NB4 (cell line): ENCODE measurements at regions not wholly inside any gene's neighbourhood (a gene's known extent, or its start where the extent isn't known, plus 50 kb on each side); places are given as distances from the start of the nearest gene placed in this dataset.

Experiments used
- DNase-seq: peaks from one replicate; pipeline ENCODE4 v3.0.0; 2010; ENCODE audit warnings: low read depth
- H3K4me3 ChIP-seq: one replicate; pipeline ENCODE4 v1.5.1; 2011; ENCODE audit warnings: mild to moderate bottlenecking, low read depth, low read length, moderate library complexity
- MYC ChIP-seq: IDR thresholded peaks from 2 replicates; pipeline ENCODE4 v1.6.1; 2011; ENCODE audit warnings: low read depth, low read length
- POLR2A ChIP-seq: IDR thresholded peaks from 2 replicates; pipeline ENCODE4 v1.6.1; 2011; ENCODE audit warnings: mild to moderate bottlenecking; ENCODE audit not compliant: insufficient read length; ENCODE audit errors: extremely low read depth
- TF ChIP-seq, protein P1 (sequence below): IDR thresholded peaks from one replicate; pipeline ENCODE4 v1.5.1; 2012; ENCODE audit warnings: low read depth, low read length
- TF ChIP-seq, protein P2 (sequence below): IDR thresholded peaks from 2 replicates; pipeline ENCODE4 v1.6.1; 2011; ENCODE audit warnings: low read depth, low read length

DNA sequence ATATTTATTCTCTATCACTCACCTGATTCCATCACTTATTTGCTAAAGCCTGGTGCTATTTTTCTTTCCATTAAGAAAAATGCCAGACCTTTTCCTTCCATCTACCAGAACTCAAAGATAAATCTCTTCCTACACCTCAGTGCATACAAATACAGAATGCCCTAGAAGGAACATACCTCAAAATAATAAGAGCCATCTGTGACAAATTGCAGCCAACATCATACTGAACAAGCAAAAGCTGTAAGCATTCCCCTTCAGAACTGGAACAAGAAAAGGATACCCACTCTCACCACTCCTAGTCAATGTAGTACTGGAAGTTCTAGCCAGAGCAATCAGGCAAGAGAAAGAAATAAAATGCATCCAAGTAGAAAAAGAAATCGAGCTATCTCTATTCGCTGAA is 315.9 kb upstream of the UBE2E3 start:
- H3K4me3 ChIP-seq = no peak overlapping the region
- DNase-seq = no peak
- no peak for TF ChIP-seq POLR2A
- TF ChIP-seq, protein P1, sequence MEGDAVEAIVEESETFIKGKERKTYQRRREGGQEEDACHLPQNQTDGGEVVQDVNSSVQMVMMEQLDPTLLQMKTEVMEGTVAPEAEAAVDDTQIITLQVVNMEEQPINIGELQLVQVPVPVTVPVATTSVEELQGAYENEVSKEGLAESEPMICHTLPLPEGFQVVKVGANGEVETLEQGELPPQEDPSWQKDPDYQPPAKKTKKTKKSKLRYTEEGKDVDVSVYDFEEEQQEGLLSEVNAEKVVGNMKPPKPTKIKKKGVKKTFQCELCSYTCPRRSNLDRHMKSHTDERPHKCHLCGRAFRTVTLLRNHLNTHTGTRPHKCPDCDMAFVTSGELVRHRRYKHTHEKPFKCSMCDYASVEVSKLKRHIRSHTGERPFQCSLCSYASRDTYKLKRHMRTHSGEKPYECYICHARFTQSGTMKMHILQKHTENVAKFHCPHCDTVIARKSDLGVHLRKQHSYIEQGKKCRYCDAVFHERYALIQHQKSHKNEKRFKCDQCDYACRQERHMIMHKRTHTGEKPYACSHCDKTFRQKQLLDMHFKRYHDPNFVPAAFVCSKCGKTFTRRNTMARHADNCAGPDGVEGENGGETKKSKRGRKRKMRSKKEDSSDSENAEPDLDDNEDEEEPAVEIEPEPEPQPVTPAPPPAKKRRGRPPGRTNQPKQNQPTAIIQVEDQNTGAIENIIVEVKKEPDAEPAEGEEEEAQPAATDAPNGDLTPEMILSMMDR = no peak

DNA sequence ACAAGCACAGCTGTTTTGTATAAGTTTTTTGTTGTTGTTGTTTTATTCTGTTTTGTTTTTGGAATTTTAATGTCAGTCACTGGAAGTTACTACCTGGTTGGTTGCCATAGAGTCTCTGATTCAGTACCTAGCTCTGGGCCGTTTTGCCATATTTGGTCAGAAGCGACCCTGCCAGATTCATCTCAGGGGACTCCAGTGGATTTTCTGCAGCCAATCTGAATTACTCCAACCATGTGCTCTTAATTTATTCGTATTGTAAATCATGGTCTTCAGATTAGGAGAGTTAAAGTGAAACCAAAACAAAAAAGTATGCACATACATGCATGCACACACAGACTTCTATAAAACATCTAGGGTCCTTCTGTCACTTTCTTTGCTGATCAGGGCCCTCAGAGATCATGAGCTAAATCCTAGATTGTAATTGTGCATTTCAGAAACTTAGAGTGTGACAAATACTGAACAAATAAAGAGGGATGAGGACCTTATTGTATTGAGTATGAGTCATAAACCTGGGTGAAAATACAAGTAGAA is 317.4 kb upstream of the UBE2E3 start:
- TF ChIP-seq MYC = no peak
- TF ChIP-seq, protein P2, sequence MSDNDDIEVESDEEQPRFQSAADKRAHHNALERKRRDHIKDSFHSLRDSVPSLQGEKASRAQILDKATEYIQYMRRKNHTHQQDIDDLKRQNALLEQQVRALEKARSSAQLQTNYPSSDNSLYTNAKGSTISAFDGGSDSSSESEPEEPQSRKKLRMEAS = no peak
- TF ChIP-seq POLR2A = no peak
- TF ChIP-seq, protein P1 = no peak
- no peak for DNase-seq
- H3K4me3 ChIP-seq = no peak overlapping the region

DNA sequence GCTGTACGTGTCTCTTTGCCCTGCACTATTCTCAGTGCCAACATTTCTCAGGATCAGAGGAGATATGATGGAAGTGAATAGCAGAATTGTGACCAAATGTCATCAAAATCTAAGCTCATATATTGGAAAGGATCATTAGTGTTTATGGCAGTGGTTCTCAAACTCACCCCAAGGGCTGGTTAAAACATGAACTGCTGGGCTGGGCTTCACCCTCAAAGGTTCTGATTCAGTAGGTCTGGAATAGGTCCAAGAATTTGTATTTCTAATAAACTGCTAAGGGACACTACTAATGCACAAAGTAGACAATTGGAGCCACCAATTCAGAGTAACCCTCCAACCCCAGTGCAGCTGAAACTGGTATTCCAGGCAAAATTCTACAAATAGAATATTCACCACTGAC is 317.9 kb upstream of the UBE2E3 start:
- TF ChIP-seq, protein P2 = no peak
- no peak for TF ChIP-seq POLR2A
- TF ChIP-seq, protein P1 = no peak
- TF ChIP-seq MYC = no peak
- H3K4me3 ChIP-seq = no peak overlapping the region
- no peak for DNase-seq

DNA sequence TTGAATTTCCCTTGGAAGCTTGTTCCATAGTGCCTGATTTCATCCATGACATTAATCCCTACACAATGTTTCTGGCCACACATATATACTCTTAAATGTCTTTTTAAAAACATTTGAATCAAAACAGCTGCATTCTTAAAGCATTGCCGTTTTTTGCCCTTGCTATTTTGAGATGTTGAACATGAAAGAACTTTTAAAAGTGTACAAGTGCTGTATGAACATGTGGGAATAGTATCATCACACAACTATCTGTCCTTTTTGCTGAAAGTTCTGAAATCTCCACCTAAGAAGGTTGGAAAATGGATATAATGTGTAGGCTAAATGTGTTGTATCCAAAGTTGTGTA is 318.7 kb upstream of the UBE2E3 start:
- TF ChIP-seq, protein P2 = no peak
- no peak for DNase-seq
- H3K4me3 ChIP-seq = no peak overlapping the region

DNA sequence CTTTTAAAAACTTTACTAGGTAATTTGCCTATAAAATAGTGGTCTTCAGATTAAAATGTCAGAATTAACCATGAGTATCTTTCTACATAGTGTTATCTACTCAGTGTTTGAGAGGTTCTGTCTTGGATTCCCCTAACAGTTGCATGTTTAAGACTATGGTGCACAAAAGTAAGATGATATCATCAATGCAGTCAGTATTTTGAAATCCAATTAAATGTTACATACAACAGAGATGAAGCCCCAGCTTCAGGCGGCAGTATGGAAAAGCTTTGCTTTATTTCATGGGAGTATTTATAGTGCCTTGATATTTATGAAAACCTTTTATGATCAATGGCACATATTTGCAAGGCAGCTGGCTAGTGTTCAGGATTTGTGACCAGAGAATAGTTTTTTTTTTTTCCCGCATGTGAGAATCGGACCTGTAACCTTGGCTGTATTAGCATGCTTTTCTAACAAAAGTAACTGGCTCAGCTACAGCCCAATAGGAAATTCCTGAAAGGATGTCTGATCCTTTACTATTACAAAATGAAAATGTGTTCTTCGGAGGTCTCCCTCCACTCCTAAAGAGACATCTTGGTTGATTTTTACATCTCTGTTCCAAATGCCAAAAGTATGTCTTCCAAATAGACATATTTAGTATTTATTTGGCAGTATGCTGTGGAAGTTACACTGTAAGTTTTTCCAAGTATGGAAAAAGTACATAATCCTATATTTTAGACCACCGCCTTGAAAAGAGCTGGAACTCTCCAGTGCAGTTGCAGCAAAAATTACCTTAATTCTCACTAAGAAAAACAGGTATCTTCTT is 319.3 kb upstream of the UBE2E3 start:
- H3K4me3 ChIP-seq = no peak overlapping the region
- TF ChIP-seq, protein P2 = no peak
- TF ChIP-seq POLR2A = no peak
- TF ChIP-seq, protein P1 = no peak
- TF ChIP-seq MYC = no peak
- DNase-seq = no peak

DNA sequence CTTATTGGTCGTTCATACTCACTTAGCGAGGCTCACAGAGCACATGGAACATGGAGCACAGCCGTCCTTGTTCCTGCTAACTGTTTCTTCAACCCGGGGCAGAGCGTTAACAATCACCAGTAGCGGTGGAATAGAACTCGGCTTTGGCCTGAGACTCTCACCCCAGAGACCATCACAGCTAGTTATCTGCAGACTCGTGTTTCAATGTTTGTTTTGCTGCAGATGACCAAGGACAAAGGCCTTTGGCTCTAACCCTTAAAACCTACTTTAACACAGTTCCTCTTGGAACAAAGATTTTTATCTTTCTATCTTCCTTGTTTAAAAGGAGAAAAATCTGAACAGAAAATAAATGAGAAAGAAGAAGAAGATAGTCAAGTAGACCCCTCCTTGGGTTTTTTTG is 320.2 kb upstream of the UBE2E3 start:
- TF ChIP-seq POLR2A (no peak), MYC (no peak)
- TF ChIP-seq, protein P2 = no peak
- TF ChIP-seq, protein P1 = no peak
- H3K4me3 ChIP-seq = no peak overlapping the region
- no peak for DNase-seq
